ENCODE measurements at regions not wholly inside any gene's neighbourhood (a gene's known extent, or its start where the extent isn't known, plus 50 kb on each side); places are given as distances from the start of the nearest gene placed in this dataset.

DNA sequence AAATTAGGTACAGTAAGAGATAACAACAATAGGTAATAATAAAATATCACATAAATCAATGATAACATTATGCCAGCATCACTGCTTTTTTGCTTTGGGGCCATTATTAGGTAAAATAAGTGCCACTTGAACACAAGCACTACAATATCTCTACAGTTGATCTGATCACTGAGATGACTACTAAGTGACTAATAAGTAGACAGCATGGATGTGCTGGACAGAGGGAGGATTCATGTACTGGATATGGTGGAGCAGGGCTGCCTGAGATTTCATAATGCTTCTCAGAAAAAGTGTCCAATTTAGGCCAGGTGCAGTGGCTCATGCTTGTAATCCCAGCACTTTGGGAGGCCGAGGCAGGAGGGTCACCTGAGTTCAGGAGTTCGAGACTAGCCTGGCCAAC lies 137.8 kb upstream of the IL1RAPL2 start:
- H3K27ac ChIP-seq = no peak overlapping the region
- no peaks in the 10 kb centered on the region for H3K9me3 ChIP-seq
- no CpG with 5 or more reads among the region's 2 CpGs for WGBS
- H3K27me3 ChIP-seq (replicated peaks; ENCODE audit: insufficient read depth) = no peaks in the 10 kb centered on the region
- H3K4me3 ChIP-seq = no peak overlapping the region
- TF ChIP-seq POLR2AphosphoS5 (IDR thresholded peaks at IDR 0.05) = no peak
- no peaks in the 10 kb centered on the region for H3K4me1 ChIP-seq (replicated peaks)
- no peak for DNase-seq (ENCODE audit: low spot score)
- H3K36me3 ChIP-seq = no peaks in the 10 kb centered on the region
- intact Hi-C loops (cut with DNase I) = no loop called here

- Histone ChIP-seq H3K27ac (no peak overlapping the region), H3K27me3 (replicated peaks; ENCODE audit: insufficient read depth) (no peaks in the 10 kb centered on the region), H3K4me3 (no peak overlapping the region), H3K9me3 (no peaks in the 10 kb centered on the region), H3K36me3 (no peaks in the 10 kb centered on the region), H3K4me1 (replicated peaks) (no peaks in the 10 kb centered on the region)
- TF ChIP-seq POLR2AphosphoS5 (IDR thresholded peaks at IDR 0.05) = no peak
- TF ChIP-seq POLR2A (IDR thresholded peaks at IDR 0.05) = no peak
- TF ChIP-seq, protein P1, sequence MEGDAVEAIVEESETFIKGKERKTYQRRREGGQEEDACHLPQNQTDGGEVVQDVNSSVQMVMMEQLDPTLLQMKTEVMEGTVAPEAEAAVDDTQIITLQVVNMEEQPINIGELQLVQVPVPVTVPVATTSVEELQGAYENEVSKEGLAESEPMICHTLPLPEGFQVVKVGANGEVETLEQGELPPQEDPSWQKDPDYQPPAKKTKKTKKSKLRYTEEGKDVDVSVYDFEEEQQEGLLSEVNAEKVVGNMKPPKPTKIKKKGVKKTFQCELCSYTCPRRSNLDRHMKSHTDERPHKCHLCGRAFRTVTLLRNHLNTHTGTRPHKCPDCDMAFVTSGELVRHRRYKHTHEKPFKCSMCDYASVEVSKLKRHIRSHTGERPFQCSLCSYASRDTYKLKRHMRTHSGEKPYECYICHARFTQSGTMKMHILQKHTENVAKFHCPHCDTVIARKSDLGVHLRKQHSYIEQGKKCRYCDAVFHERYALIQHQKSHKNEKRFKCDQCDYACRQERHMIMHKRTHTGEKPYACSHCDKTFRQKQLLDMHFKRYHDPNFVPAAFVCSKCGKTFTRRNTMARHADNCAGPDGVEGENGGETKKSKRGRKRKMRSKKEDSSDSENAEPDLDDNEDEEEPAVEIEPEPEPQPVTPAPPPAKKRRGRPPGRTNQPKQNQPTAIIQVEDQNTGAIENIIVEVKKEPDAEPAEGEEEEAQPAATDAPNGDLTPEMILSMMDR (IDR thresholded peaks at IDR 0.05) = no peak
- intact Hi-C loops (cut with DNase I) = no loop called here
- DNase-seq (ENCODE audit: low spot score) = no peak
- 36% methylated on average over 3 of the region's 3 CpGs for WGBS
Observed at GRCh38 chrX:104427693-104428092, 138.3 kb upstream of the IL1RAPL2 start.

GRCh38 chrX:104427073-104427472 lies 138.9 kb upstream of the IL1RAPL2 start:
- TF ChIP-seq POLR2A (IDR thresholded peaks at IDR 0.05) = no peak
- no peak for TF ChIP-seq POLR2AphosphoS5 (IDR thresholded peaks at IDR 0.05)
- TF ChIP-seq, protein P1 (IDR thresholded peaks at IDR 0.05) = no peak
- Histone ChIP-seq H3K4me3 (no peak overlapping the region), H3K36me3 (no peaks in the 10 kb centered on the region), H3K27me3 (replicated peaks; ENCODE audit: insufficient read depth) (no peaks in the 10 kb centered on the region), H3K27ac (no peak overlapping the region), H3K9me3 (no peaks in the 10 kb centered on the region), H3K4me1 (replicated peaks) (no peaks in the 10 kb centered on the region)
- 65% methylated on average over 6 of the region's 6 CpGs for WGBS
- intact Hi-C loops (cut with DNase I) = no loop called here
- DNase-seq (ENCODE audit: low spot score) = no peak

GRCh38 chrX:104420907-104421306 lies 145.1 kb upstream of the IL1RAPL2 start:
- Histone ChIP-seq H3K9me3 (no peaks in the 10 kb centered on the region), H3K27me3 (replicated peaks; ENCODE audit: insufficient read depth) (no peaks in the 10 kb centered on the region), H3K27ac (no peak overlapping the region), H3K4me1 (replicated peaks) (no peaks in the 10 kb centered on the region), H3K4me3 (no peak overlapping the region), H3K36me3 (no peaks in the 10 kb centered on the region)
- no peak for DNase-seq (ENCODE audit: low spot score)
- intact Hi-C loops (cut with DNase I) = no loop called here
- WGBS = 19% methylated on average over 4 of the region's 4 CpGs
- TF ChIP-seq POLR2AphosphoS5 (IDR thresholded peaks at IDR 0.05) (no peak), POLR2A (IDR thresholded peaks at IDR 0.05) (no peak)
- TF ChIP-seq, protein P1 (IDR thresholded peaks at IDR 0.05) = no peak

GRCh38 chrX:104419926-104420325 lies 146.1 kb upstream of the IL1RAPL2 start:
- Histone ChIP-seq H3K4me1 (replicated peaks) (no peaks in the 10 kb centered on the region), H3K27ac (no peak overlapping the region), H3K36me3 (no peaks in the 10 kb centered on the region), H3K9me3 (no peaks in the 10 kb centered on the region), H3K27me3 (replicated peaks; ENCODE audit: insufficient read depth) (no peaks in the 10 kb centered on the region), H3K4me3 (no peak overlapping the region)
- intact Hi-C loops (cut with DNase I) = no loop called here
- no peak for DNase-seq (ENCODE audit: low spot score)
- 65% methylated on average over 2 of the region's 2 CpGs for WGBS
- TF ChIP-seq POLR2AphosphoS5 (IDR thresholded peaks at IDR 0.05) (no peak), POLR2A (IDR thresholded peaks at IDR 0.05) (no peak)
- TF ChIP-seq, protein P1 (IDR thresholded peaks at IDR 0.05) = no peak
